ENCODE measurements at regions not wholly inside any gene's neighbourhood (a gene's known extent, or its start where the extent isn't known, plus 50 kb on each side); places are given as distances from the start of the nearest gene placed in this dataset.

DNA sequence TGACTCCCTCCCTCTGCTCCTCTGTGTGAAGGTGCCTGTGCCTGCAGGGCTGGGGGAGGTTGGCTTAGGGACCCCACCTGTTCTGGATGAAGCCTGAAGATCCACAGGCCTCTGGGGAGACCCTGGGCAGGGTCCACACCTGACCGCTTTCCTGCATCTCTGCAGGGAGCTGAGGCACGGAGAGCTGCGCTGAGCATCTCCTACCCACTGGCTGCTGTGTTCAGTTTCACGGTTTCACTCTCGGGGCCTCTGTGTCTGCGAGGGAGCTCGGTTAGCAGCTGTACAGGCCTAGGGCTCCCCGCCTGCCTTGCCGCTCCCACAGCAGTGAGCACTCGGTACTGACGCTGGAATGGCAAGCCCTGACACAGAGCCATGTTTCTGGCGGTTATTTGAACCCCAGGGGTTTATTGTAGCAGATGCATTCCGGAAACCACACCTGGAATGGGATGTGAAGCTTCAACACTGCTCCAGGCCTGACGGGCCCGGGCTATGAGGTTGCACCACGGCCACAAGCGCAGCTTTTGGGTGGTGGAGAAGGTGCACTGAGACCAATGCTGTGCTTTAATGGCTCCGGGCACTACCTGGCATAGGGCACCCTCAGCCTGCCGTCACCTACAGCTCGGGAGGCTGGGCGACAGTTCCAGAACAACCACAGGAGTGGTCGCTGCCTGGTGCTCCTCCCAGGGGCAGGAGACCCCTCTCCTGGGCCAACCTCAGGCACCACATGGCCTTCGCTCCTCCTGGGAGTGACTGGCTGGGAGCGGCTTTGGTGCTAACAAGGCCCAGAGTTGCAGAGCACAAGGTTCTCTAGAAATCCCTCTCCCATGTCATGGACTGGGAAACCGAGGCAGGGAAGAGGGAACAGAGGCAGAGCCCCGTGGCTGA, 257.9 kb downstream of the NDUFA10 start:
- no peak for TF ChIP-seq POLR2AphosphoS5 (IDR thresholded peaks at IDR 0.05; ENCODE audit: low read depth, low read length)
- no peak for TF ChIP-seq TAF1 (IDR thresholded peaks at IDR 0.05; ENCODE audit: borderline replicate concordance, insufficient read depth, low read length)
- TF ChIP-seq SIN3A (IDR thresholded peaks at IDR 0.05; ENCODE audit: borderline replicate concordance, insufficient read depth, low read length) = no peak
- TF ChIP-seq, protein P1, sequence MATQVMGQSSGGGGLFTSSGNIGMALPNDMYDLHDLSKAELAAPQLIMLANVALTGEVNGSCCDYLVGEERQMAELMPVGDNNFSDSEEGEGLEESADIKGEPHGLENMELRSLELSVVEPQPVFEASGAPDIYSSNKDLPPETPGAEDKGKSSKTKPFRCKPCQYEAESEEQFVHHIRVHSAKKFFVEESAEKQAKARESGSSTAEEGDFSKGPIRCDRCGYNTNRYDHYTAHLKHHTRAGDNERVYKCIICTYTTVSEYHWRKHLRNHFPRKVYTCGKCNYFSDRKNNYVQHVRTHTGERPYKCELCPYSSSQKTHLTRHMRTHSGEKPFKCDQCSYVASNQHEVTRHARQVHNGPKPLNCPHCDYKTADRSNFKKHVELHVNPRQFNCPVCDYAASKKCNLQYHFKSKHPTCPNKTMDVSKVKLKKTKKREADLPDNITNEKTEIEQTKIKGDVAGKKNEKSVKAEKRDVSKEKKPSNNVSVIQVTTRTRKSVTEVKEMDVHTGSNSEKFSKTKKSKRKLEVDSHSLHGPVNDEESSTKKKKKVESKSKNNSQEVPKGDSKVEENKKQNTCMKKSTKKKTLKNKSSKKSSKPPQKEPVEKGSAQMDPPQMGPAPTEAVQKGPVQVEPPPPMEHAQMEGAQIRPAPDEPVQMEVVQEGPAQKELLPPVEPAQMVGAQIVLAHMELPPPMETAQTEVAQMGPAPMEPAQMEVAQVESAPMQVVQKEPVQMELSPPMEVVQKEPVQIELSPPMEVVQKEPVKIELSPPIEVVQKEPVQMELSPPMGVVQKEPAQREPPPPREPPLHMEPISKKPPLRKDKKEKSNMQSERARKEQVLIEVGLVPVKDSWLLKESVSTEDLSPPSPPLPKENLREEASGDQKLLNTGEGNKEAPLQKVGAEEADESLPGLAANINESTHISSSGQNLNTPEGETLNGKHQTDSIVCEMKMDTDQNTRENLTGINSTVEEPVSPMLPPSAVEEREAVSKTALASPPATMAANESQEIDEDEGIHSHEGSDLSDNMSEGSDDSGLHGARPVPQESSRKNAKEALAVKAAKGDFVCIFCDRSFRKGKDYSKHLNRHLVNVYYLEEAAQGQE (IDR thresholded peaks at IDR 0.05; ENCODE audit: insufficient read depth in 1 of 2, low read depth in 2 of 2, low read length in 2 of 2) = no peak
- no peak for TF ChIP-seq FOXP2 (optimal IDR thresholded peaks at IDR 0.05; ENCODE audit: borderline replicate concordance, extremely low read depth, extremely low read length, insufficient read depth)
